Tongue (tissue), 1 donor: ENCODE measurements at regions not wholly inside any gene's neighbourhood (a gene's known extent, or its start where the extent isn't known, plus 50 kb on each side); places are given as distances from the start of the nearest gene placed in this dataset.
"Not testable (repeated sequence)": the region's sequence is repeated elsewhere in the genome, so short reads cannot be mapped to it uniquely, and the experiment has no call there.

ENCODE experiments used
- DNase-seq: peaks from one replicate; pipeline ENCODE4 v3.0.0-alpha.2; 2015

DNA sequence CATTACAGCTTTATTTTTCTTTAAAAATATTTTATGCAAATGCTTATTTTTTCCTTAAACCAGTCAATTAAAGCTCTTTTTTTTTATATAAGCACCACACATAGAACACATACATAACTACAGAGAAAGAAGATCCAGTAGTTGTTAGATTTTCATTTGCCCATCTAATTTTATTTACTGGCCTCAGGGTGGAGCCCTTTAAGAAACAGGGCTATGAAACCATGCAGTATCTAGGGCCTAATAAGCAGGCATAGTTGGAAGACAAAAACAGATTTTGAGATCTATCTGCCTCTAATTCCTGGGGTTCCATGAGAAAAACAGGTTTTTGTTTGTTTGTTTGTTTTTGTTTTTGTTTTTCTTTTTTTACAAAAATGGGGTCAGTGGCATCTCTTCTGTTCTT is 120.6 kb downstream of the BCHE start:
- no peak for DNase-seq

DNA sequence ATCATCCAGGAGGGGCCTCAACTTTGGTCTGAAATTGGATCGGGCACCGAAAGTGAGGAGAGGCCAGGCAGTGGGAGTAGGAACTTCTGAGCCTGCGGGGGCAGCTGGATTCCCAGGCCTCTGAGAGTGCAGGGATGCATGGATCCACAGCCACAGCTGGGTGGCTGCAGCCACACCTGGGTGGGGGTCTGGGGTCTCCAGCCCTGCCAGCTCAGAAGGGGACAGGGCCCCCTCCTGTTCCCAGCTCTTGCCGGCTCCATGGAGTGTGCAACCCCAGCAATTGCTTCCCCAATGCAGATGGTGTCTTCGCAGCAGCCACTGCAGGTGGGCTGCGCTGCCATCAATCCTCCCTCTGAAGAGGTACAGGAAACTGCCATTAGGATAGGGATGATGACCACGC is 123.7 kb downstream of the BCHE start:
- no peak for DNase-seq

DNA sequence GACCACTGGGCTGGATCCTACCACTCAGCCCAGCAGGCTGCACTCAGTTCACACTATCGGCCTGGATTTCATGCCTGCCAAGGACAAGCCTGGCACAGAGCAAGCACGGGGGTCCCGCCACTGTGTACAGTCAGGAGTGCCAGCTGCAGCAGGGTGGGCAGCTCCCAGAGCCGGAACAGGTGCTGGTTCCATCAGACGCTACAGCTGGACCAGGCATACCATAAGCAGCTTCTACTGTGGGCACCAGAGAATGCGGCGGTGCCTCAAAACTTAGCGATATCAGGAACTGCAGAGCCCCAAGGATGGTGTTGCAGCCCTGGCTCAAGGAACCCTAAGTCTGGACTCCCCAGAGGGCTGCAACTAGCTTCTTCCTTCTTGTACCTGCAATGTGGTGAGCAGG is 124.8 kb downstream of the BCHE start:
- DNase-seq: no peak

DNA sequence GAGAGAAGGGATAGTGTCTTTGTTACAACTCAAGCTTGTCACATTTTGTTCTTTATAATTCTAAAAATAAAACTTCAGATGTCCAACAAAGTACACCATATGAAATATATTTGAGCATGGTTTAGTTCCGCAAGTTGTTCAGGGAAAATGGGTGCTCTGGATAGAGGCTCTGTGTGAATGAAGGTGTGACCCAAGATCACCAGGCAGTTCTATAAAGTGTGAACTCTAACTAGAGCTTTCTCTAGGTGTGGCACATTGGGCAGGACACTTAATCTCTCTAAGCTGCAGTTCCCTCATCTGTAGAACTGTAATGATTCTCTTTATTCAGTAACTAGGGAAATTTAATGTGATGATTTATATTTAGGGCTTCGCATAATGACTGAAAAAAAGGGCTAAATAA is 139.3 kb downstream of the BCHE start:
- no peak for DNase-seq

DNA sequence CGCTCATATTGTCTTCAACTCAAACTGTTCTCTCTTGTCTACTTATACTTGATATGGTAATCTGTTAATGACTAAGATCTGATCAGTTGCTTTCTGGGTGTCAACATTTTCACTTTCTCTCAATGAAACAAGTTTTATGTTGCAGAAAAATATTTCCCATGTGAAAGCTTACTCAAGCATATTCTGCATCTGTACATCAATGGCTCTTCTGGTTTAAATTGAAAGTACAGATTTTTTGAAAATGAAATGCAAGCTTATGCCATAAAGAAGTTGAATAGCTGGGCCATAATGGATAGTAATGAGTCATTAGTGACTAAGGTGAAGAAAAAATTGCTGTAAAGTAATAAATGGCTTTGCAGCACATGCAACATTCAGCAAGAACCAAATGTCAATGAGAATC is 140.7 kb downstream of the BCHE start:
- DNase-seq: no peak

DNA sequence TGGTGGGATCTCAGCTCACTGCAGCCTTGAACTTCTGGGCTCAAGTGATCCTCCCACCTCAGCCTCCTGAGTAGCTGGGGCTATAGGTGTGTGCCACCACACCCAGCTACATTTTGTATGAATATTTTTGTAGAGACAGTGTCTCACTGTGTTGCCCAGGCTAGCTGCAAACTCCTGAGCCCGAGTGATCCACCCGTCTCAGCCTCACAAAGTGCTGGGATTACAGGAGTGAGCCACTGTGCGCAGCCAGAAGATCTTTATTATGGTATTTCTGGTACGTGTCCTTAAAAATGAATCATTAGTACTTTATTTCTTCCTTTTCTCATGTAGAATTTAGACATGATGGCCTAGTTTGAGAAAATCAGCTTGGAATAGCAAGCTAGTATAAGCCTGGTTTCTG is 153.3 kb downstream of the BCHE start:
- DNase-seq: no peak

DNA sequence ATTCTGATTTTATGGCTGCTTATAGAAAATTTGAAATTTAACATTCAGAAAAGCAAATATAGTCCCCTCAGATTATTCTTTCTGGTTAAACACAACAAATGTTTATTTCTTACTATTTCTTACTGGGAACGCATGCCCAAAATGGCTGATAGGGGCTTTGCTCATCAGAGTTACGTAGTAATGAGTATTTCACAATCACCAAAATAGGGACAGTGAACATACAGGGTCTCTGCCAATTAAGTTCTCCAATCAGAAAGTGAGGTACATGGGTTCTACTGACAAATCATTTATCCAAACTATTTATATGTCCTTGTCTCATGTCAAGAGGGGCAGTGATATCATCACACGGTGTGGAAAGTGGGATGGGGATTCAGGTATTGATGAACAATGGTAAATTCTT is 154.5 kb downstream of the BCHE start:
- no peak for DNase-seq

DNA sequence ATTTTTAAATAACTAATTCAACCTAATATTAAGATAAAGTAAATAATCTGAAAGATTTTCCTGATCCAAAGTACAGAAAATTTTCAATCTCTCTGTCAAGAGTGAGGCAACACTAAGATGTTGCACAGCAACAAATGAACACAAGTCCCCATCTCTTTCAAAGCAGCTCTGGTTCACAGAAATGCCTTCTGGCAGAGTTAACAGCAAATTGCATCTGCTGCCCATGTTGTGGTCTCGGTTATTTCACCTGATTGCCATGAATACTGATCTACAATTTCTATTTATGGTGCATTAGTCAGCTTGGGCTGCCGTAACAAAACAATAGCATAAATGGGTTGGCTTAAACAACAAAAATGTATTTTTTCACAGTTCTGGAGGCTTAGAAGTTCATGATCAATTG is 167.3 kb downstream of the BCHE start:
- DNase-seq: peak; percentile 10

DNA sequence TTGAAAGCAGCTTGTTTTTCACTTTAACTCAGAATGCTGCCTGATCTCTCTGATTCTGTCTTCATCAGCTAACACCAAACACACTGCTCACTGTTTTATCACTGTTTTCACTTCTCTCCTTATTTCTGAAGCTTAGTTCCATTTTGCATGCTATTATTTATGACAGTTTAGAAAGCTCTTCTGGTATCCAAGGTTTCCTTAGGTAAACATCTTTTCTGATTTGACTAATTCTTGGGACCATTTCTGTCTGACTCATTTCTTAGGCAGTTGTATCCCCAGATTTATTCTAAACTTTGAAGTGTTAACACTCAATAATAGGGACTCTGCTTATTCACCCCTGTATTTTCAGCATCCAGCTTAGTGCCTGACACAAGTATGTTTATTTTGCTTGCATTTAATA is 167.7 kb downstream of the BCHE start:
- DNase-seq: no peak

DNA sequence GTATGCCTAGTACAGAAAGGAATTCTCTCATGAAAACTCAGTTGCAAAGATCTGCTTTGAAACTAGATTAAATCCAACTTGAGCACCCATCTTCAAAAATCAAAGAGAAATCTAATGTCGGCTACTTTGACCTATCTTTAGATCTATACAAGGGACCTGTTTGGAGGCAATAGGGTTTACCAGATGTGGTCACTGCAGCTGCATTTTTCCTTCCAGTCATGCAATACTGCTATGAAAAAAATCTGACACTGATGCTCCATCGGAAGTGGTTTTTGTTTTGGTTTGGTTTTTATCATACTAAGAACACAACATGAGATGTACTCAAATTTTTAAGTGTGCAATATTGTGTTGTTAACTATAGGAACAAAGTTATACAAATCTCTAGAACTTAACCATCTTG is 169.5 kb downstream of the BCHE start:
- DNase-seq: no peak

DNA sequence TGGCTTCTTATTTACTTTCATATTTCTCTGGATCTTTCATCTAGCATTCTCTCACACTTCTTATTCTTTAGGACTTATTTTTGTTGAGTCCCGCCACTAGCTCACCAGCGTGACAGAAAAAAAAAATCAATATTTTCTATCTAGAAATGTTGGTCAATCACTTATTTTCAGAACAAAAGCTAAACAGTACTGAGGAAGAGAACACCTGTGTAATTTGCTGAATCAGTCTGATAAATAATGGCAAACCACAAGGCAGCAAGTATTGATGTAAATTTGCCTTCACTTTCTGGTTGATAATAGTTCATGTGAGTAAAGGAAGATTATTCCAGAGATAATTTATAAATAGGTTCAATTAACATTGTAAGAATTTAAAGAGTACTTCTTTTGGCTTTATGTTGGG is 179.2 kb downstream of the BCHE start:
- no peak for DNase-seq

DNA sequence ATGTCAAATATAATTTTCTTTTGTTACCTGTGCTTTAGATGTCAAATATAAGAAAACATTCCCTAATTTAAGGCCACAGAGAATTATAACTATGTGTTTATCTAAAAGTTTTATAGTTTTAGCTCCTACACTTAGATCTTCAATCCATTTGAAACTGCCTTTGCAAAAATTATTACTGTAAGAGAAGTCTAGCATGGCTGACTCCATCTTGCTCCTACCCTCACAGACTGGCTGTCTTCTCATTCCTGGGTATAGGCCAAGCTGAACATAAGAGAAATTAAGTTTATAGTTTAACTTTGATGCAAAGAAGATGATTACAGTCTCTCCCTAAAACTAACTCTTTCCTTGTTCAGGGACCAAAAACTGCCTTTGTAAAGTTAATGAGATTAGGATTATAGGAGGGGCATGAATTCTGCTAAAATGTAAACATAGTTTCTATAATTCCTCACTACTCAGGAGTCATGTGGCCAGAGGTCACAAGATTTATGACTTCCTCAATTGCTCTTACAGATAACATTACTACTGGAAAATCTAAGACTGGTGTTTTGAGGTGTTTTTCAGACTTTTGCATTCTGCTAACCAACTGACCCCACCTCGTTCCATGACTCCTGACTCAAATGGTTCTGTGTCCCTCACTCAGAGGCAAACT is 184.0 kb downstream of the BCHE start:
- DNase-seq: no peak

DNA sequence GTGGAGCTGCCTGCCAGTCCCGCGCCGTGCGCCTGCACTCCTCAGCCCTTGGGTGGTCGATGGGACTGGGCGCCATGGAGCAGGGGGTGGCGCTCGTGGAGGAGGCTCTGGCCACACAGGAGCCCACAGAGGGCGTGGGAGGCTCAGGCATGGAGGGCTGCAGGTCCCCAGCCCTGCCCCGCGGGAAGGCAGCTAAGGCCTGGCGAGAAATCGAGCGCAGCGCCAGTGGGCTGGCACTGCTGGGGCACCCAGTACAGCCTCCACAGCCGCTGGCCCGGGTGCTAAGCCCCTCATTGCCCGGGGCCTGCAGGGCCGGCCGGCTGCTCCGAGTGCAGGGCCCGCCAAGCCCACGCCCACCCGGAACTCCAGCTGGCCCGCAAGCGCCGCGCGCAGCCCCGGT is 187.9 kb downstream of the BCHE start:
- not testable (repeated sequence) for DNase-seq

DNA sequence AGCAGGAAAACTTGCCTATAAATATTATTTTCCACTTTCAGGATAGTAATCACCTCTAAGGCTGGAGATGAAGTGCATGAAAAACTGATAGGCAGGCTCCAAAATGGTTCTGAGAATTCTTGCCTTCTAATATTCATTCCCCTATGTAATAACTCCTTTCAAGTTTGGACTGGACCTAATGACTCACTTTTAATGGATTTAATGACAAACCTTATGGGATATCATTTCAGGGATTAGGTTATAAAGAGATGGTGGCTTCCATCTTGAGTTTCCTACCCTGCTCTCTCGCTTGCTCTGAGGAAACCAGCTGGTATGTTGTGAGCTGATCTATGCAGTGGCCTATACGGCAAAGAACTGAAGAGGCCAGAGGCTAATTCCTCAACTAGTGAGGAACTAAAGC is 192.0 kb downstream of the BCHE start:
- no peak for DNase-seq

DNA sequence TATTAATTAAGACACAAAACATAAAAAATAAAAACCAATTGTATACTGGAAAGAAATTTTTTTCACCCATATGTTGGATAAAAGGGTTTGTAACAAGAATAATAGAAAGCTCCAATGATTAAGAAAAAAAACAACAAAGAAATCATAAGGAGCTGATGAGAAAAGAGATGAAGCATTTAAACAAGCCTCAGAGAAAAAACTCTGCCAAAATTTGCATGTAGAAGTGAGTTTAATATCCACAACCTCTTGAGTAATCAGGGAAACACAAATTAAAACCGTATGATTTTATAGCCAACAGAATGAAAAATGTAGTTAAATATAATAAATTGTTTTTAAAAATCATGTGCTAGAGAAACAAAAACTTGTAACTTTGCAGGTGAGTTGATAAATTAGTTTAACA is 192.9 kb downstream of the BCHE start:
- DNase-seq: no peak

DNA sequence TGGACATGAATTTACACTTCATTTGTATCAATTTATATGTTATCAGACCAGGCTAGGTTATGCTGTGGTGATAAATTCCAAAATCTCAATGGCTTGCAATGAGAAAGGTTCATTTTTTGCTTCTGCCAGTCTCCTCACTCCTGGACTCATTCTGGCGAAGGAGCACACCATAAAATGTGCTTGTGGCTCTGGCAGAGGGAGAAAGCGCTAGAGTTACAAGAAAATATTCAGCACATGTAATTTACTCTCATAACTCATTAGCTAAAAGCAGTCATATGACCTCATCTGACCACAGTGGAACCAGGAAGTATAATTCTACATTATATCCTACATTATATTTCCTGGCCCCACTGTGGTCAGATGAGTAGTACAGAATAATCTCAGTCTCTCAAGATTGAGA is 193.8 kb downstream of the BCHE start:
- DNase-seq: no peak

DNA sequence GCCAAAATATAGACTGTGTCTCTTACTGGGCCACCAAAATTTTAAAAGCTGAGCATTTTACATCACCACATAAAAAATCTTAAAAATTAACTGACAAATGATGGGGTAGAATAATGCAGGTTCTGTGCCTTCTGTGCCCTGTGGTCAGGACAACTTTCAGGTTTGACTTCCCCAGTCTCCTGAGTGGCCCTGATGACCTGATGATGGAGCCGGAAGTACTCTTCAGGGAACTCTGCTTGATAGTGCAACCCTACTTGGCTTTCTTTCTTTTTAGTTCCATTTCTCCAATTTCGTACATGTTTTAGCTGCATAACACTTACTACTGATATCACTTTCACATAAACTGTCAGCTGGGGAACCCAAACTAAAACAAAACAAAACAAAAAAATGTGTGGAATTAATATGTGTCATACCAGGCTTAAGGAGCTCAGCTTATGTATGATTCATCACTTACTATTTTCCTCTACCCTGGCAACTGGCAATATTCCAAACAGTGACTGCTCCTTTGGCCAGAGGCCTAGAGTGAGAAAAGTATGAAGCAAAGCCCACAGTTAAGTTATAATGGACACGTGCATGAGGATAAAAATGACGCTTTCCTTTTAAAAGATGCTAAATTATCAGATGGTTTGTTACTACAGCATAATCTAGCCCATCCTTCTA is 194.3 kb downstream of the BCHE start:
- peak; percentile 96 for DNase-seq

DNA sequence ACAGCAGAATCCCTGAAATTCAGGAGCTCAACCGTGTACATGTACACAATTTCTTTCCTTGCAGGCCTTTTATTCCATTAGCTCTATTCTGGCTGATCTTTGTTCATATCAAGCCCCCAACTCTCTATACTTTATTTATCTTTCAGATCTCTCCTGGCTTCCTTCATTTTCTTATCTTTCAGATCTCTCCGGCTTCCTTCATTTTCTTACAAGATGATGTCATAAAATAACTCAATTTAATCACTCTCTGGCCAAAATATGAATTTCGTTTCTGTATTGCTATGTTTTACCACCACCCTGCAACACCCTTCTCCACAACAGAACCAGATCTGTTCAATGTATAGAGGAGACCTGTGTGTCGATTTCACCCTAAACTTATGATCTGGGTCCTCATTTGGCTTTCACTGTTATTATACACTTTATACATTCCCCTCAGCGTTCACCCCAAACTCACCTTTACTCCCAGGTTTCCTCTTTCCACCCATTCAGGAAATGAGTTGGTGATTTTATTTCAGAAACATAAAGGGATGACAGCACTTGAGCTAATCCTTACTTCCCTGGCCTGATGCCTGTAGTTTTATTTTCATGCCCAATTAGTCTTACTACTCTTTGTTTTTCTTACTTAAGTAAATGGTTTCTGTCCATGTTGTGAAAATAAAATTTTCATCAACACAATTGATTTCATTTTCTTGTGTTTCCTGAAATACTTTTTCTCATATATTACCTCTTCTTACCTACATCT is 195.5 kb downstream of the BCHE start:
- DNase-seq: peak; percentile 7

DNA sequence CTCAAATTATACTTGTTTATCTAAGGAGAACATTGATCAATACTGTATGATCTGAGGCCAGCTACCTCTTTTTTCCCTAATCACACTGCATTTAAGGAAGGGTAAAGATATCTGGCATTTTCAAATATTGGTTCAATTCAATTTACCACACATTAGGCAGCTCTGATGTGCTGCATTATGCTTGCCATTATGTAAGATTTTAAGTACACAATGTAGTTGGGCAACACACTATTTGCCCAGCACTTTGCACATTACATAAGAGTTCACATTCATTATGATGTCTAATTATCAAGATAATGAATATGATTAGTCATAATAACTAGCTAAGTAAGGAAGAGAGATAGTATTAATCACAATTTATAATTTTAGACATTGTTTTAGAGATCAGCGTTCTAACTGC is 196.3 kb downstream of the BCHE start:
- DNase-seq: no peak

DNA sequence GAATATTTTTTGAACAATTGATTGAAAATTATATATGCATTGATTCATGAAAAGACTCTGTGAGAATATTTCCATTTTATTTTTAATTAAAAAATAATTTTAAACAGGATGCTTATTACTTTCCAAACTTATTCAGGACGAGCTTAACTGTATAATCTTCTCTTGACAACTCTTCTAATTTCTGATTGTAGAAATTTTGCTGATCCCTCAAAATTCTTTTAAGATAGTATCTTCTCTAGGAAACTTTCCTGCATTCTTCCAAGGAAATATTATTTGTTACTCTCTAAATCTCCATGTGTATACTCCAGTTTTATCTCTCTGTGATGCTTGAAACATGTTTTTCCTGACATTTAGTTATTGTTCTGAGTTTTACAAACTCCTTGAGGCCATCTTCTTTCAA is 197.2 kb downstream of the BCHE start:
- no peak for DNase-seq

DNA sequence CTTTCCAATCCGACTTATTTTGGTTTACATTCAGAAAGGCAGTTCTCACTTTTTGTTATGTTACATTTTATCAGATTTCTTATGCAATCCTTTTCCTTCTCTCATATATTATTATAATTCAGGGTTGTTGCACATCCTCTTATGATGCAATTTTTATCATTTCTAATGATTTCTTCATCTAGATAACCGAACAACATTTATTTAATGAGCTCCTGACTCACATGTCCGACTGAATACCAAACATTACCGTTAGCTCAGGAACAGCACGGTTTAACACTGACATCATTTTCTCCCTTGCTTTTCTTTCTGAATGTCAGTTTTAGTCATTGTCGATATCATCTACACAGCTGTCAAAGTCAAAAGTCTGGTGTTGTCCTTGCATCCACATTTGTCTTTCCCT is 199.2 kb downstream of the BCHE start:
- DNase-seq: no peak

DNA sequence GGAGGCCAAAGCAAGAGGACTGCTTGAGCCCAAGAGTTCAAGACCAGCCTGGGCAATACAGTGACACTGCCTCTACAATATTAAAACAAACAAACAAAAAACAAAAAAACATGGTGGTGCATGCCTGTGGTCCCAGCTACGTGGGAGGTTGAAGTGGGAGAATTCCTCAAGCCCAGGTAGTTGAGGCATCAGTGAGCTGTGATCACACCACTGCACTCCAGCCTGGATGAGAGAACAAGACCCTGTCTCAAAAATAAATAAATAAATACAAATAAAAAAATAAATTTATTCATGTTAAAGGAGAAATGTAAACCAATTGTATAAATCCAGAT is 200.6 kb downstream of the BCHE start:
- DNase-seq: no peak

DNA sequence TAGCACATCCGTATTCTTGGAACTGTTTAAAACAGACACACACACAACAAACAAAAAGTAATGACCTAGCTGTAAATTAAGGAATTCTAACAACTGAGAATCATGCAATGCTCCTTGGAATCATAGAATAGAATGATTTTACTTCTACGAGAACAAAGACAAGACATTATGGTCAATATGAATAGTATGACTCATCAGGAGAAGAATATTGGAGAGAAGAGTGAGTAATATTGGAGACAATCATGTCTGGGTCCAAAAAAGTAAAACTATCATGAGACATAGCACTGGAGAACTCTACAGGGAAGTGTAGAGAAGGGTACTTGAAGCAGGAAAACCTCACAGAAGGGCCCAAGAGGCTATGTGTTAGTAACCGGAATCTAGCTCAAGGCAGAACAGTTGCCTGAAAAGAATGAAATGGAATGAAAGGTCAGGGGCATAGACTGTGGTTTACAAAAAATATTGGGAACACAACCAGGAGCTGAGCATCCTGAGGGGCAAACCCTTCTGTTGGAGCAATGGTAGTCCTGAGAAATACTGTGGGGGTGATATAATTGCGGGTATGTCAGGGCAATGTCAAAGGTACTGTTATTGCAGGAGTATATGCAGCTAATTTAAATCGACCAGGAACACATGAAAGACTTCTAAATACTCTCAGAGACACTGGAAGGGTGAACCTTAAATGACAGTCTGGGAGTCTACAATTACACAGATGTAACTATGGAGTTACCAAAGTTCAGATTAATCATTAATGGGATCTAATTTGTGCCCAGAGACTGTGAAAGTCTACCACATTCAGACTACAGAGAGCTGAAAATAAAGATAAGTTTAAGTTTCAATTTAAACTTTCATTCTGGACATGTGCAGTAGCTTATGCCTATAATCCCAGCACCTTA is 201.2 kb downstream of the BCHE start:
- DNase-seq: no peak
